NCI-H748 treated with DMSO at 0.1 percent for 48 hours (cell line): ENCODE measurements at regions not wholly inside any gene's neighbourhood (a gene's known extent, or its start where the extent isn't known, plus 50 kb on each side); places are given as distances from the start of the nearest gene placed in this dataset.

Experiments used
- DNase-seq: peaks from one replicate; lab custom pipeline; 2025; lab: John Stamatoyannopoulos, UW

DNA sequence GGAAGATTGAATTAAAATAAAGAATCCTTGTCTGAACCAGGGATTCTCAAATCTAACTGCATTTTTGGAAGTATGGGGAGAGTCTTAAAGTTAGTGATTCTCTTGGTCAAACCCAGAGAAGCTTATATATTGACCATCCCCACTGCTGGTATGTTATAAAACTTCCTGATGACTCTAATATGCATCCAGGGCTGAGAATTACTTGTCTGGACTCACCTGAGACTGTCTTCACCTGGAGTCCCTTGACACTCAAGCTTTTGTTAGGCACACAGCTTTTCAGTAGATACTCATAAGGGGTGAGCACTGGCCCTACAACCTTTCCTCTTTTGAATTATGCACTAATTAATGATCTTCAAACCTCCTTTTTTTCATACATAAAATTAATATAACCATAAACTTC is 149.6 kb upstream of the GULP1 start:
- DNase-seq, result no peak

GRCh38 chr2:188142636-188143295 is 148.9 kb upstream of the GULP1 start:
- no peak for DNase-seq

GRCh38 chr2:188145885-188146284 is 145.8 kb upstream of the GULP1 start:
- DNase-seq, result no peak

DNA sequence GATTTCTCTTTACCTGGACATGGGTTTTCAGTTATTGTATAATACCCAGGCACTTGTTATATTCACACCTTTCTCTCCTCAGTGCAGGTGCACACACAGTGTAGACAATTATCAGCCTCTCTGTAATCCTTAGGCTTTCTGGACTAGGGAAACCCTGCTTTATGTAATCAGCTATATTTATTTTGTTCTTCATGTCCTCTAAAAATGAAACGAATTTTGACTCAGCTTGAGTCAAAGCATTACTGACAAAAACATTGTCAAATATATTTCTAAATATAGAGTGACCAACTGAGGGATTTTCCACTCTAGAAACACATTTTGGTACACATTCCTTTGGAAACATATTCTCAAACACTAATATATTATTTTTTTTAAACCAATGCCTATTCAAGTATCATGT is 144.8 kb upstream of the GULP1 start:
- DNase-seq, result no peak

DNA sequence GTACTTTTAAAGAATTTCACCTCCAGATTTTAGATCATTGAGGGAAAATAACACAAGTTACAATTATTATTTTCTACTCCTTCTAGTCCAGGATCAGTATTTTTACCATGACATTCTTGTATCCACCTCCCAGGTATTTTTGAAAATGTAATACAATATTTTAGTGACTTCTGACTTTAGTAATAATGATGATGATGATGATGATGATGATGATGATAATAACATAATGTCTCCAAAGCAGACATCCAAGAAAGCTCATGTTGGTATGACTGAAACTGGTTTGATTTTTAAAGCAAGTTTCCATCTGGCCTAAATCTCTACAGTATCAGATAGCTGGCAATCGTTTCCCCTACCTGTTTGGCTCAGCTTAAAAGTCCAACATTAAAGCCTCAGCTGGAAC is 140.0 kb upstream of the GULP1 start:
- no peak for DNase-seq

GRCh38 chr2:188158337-188159100 is 133.2 kb upstream of the GULP1 start:
- no peak for DNase-seq

DNA sequence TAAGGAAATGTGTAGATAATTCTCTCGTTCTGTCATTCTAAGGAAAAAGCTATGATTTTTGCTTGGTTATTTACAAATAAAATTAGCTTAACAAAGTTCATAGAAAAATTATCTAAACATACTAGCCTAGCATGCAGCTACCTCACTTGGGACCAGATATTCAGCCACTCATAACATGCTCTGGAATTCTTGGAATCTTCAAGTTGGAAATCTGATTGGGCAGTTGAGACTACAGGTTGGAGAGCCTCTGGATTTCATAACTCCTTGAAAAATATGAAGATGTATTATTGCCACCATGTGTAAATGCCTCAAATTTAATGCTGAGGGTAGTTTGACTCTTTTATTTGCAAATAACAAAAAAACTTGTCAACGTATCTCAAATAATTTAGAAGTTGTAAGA is 132.2 kb upstream of the GULP1 start:
- no peak for DNase-seq

GRCh38 chr2:188170356-188170755 is 121.3 kb upstream of the GULP1 start:
- DNase-seq, result no peak

DNA sequence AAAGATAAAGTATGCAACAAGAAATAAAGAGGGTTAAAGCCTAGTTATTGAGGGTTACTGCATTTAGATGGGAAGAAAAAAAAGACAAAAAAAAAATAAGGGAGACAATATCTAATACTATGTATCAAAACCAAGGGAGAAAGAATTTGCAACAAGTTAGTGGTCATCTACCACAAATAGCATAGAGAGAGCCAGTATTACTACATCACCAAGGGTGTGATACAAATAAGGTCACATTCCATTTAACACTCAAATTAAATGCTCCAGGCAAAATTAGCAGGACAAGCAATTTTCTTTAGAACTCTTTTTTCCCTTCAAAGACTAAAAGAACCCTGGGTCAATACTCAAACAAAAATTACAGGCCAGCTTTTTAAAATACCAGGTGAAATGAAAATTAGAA is 115.1 kb upstream of the GULP1 start:
- no peak for DNase-seq

GRCh38 chr2:188181067-188181838 is 110.4 kb upstream of the GULP1 start:
- DNase-seq, result no peak

DNA sequence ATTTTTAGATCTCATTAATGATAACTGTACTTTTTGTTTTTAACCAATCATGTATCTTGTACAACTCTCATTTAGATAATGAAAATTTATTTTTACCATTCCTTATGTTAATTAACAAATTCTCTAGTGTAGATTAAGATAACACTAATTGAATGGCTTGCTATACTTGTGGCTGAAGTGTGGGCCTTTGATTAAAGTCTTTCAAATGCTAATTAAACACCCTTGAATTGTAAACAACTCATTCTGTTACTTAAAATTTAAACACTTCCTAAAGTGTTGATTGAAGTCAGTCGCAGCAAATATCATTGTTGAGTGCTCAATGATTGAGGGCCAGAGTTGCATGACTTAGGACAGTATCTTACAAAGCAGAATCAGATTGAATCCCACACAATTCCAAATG is 109.8 kb upstream of the GULP1 start:
- no peak for DNase-seq

DNA sequence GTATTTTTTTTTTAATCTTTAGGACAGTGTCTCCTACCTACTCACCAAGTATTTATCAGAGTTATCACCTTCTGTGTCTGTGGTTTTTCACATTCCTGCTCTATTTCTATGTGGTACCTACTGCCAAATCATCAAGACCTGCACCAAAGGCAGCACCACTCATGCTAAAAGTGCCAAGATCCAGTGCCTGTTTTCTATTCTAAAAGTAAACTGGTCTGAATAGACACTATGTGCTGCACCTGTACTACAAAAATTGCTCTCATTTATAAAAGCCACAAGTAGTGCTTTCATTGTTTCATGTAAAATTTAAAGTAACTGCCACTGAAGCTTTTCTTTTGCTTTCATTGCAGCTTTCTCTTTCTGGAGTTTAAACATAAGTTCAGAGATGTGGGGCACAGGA is 103.9 kb upstream of the GULP1 start:
- DNase-seq, result no peak

- DNase-seq, result no peak
Measured at GRCh38 chr2:188189356-188189755, 102.3 kb upstream of the GULP1 start.

GRCh38 chr2:188193230-188193629 is 98.4 kb upstream of the GULP1 start:
- DNase-seq, result no peak

- no peak for DNase-seq
Measured at GRCh38 chr2:188196343-188197008, 95.2 kb upstream of the GULP1 start.

DNA sequence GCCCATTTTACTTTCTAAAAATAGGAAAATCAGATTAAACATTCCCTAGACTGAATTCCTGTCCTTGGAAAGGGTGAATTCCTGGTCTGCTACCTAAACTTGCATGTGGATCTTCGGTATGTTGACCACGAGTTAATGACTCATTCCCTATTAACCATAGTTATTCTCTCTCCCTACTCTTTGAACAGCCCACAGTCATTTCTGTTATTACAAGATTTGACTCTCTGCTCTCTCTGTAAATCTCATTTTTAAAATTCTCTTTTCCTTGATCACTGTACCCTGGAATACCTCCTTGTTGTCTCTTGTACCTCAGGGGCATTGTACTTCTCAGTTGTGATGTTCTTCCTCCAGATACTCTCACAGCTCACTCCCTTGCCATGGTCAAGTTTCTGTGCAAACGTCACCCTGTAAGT is 92.0 kb upstream of the GULP1 start:
- DNase-seq, result no peak

DNA sequence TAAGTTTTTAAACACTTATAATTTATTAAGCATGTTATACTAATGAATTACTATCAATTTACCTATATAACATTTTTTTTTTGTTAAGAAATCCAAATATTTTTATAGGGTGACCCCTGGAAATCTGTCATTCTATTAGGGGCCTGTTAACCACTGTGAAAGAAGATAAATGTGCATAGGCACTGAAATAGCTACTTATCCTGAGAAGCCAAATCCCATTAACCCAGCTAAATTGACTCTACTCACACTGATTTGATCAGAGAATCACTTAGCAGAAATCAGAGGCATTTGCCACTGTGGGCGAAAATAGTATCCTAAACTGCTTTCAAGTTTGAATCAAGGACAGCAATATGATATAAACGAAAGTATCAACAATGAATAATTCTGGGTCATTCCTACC is 90.0 kb upstream of the GULP1 start:
- DNase-seq, result no peak

DNA sequence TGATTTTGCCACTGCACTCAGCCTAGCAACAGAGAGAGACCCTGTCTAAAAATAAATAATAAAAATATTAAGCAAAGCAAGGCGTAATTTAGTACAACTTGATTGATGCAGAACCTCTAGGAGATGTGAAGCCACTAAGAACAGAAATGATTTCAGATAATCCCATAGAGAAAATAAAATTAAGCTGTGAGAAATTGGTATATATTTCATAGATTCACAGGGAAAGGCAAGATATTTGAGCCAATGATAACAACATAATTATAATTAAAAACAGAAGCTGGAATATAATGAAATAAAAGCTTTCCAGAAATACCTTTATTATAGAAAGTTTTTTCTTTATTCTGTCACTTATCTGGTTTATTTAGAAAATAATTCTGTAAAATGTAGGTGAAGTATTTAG is 88.9 kb upstream of the GULP1 start:
- no peak for DNase-seq

GRCh38 chr2:188203776-188204175 is 87.9 kb upstream of the GULP1 start:
- DNase-seq, result no peak

DNA sequence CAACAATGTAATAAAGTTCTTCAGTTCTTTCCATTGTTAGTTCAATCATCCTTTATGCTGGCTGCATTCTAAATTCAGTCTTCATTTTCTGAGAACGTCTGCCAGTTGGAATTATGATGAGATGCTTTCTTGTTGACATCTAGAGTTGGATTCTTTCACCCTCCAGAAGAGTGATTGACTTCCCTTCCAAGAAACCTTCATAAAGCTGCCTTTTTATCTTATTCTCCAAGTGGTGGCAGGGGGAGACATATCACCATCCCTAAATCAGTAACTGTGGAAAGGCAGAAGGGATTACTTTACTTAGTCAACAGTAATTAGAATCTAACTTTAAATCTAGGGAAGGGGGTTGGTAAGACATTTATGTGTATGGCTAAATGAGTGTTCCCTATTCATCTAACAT is 86.8 kb upstream of the GULP1 start:
- DNase-seq, result no peak

GRCh38 chr2:188207554-188207953 is 84.1 kb upstream of the GULP1 start:
- no peak for DNase-seq

DNA sequence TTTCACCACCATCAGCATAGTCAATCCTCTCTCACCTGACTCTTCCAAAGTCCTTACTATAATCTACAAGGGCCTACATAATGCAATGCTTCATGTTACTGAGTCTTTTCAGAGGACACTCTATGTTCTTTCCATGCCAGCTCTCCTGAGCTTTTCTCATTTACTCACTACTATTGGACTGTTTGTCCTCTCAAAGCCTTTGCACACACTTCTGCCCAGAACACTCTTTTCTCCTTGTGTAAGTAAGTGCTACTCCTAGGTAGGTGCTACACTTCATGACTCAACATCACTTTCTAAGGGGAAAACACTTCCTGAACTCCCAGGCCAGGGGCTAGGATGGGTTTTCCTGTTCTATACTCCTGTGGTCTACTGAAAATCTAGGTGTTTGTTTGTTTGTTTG is 82.5 kb upstream of the GULP1 start:
- DNase-seq, result no peak

DNA sequence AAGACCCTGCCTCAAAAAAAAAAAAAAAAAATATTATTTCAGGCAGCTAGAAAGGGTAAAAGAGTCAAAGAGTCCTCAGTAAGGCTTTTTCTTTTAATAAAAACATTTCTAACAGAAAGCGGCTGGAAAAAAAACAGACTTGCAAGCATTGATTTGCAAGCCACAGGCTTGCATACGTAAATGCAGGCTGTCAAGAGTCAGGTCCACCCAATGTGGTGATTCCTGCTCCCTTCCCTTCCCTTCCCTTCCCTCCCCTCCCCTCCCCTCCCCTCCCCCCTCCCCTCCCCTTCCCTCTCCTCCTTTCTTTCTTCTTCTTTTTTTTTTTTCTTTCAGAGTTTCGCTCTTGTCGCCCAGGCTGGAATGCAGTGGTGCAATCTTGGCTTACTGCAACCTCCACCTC is 74.4 kb upstream of the GULP1 start:
- DNase-seq, result no peak
